Left ventricle myocardium inferior (tissue), 1 donor: ENCODE measurements at regions not wholly inside any gene's neighbourhood (a gene's known extent, or its start where the extent isn't known, plus 50 kb on each side); places are given as distances from the start of the nearest gene placed in this dataset.
"Not testable (repeated sequence)": the region's sequence is repeated elsewhere in the genome, so short reads cannot be mapped to it uniquely, and the experiment has no call there.

Experiments
- DNase-seq: peaks from one replicate; pipeline ENCODE4 v3.0.0-alpha.2; 2020
- H3K27ac ChIP-seq: fragments of 200-600 bp; replicated peaks from 2 replicates; pipeline ENCODE4 v1.8.0; 2021
- H3K27me3 ChIP-seq: fragments of 200-600 bp; 2 replicates; pipeline ENCODE4 v1.8.0; 2021; ENCODE audit warnings: low read depth
- H3K36me3 ChIP-seq: fragments of 200-600 bp; 2 replicates; pipeline ENCODE4 v1.8.0; 2021
- H3K4me1 ChIP-seq: fragments of 200-600 bp; 2 replicates; pipeline ENCODE4 v1.8.0; 2021
- H3K4me3 ChIP-seq: fragments of 200-600 bp; 2 replicates; pipeline ENCODE4 v1.8.0; 2021; ENCODE audit warnings: mild to moderate bottlenecking, moderate library complexity
- H3K9me3 ChIP-seq: fragments of 200-600 bp; replicated peaks from 2 replicates; pipeline ENCODE4 v1.8.0; 2021
- intact Hi-C: fragments of 100-400 bp; cut with micrococcal nuclease; formaldehyde crosslinking; loops from one replicate; pipeline ENCODE4 v1.11.0; 2022
- TF ChIP-seq, protein P1 (sequence below): fragments of 200-600 bp; IDR thresholded peaks from 2 replicates; pipeline ENCODE4 v1.8.0; 2021; ENCODE audit warnings: antibody characterized with exemption, mild to moderate bottlenecking, borderline replicate concordance
- donor health status: DM: no; HTN: yes; CAD: no; lungs with severe emphysema.

DNA sequence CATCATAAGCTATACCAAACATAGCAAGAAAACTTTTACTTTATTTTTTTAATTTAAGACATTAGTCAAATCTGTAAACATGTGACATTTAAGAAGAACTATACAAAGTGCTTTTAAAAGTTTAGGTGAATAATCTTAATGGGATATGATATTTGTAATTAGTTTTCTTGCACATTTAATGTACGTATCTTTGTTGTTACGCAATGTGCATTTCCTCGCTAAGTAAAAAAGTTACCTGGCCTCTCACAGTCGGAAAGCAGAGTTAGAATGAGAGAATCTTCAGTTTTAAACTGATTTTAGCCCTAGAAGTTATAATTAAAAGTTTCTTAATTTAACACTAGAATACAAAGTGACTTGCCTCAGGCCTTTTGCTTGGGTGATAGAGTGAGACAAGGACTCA, 589.8 kb downstream of the DMRTA1 start:
- Histone ChIP-seq H3K9me3 (peaks cover 30% of the 10 kb centered on the region), H3K4me3 (no peak overlapping the region), H3K36me3 (no peaks in the 10 kb centered on the region), H3K27me3 (no peaks in the 10 kb centered on the region), H3K4me1 (no peaks in the 10 kb centered on the region), H3K27ac (no peak overlapping the region)
- intact Hi-C loops, result no loop called here
- TF ChIP-seq, protein P1, sequence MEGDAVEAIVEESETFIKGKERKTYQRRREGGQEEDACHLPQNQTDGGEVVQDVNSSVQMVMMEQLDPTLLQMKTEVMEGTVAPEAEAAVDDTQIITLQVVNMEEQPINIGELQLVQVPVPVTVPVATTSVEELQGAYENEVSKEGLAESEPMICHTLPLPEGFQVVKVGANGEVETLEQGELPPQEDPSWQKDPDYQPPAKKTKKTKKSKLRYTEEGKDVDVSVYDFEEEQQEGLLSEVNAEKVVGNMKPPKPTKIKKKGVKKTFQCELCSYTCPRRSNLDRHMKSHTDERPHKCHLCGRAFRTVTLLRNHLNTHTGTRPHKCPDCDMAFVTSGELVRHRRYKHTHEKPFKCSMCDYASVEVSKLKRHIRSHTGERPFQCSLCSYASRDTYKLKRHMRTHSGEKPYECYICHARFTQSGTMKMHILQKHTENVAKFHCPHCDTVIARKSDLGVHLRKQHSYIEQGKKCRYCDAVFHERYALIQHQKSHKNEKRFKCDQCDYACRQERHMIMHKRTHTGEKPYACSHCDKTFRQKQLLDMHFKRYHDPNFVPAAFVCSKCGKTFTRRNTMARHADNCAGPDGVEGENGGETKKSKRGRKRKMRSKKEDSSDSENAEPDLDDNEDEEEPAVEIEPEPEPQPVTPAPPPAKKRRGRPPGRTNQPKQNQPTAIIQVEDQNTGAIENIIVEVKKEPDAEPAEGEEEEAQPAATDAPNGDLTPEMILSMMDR, result no peak
- DNase-seq, result no peak

DNA sequence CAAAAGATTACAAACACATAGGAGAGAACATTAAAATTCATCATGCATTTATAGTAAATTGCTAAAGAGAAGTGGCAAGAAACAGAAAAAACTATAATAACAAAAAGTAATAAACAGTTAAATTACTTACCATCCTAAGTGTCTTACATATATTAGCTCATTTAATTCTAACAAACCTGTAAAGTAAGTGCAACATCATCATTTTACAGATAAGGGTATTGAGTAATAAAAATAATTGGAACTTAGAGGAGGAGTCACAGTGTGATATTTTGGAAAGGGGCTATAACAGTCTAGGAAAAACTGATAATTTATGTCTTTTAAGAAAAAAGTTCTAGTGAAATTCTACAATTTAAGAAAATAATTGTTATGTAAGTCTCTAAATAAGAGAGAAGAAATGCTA, 592.8 kb downstream of the DMRTA1 start:
- Histone ChIP-seq H3K4me3 (no peak overlapping the region), H3K27me3 (no peaks in the 10 kb centered on the region), H3K36me3 (no peaks in the 10 kb centered on the region), H3K4me1 (no peaks in the 10 kb centered on the region), H3K9me3 (peaks cover 4% of the 10 kb centered on the region), H3K27ac (no peak overlapping the region)
- intact Hi-C loops, result no loop called here
- no peak for DNase-seq
- TF ChIP-seq, protein P1, result no peak

DNA sequence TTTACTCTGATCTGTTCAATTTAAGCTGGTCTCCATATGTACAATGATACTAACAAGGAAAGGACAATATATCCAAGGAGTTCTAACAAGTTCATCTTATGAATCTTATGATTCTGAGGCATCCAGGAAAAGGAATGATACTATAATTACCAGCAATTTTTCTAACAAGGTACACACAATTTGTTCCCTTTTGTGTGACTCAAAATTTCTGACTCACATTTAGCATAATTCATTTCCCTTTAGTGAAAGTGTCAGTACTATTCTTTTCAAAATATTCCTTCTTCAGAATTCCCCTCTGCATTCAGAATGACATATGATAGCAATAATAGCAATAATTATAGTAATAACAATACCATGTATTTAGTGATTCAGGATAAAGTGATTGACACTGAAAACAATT, 594.8 kb downstream of the DMRTA1 start:
- TF ChIP-seq, protein P1, result no peak
- intact Hi-C loops, result no loop called here

DNA sequence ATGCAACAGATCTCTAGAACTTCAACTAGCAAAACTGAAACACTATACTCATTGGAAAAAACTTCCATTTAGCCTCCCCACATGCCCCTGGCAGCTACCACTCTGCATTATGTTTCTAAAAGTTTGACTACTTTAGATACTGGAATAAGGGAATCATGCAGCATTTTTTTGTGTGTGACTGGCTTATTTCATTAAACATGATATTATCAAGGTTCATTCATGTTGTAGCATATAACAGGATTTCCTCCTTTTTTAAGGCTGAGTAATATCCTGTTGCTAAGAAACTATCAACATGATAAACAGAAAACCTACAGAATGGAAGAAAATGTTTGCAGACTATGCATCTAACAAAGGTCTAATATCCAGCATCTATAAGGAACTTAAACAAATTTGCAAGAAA, 597.9 kb downstream of the DMRTA1 start:
- Histone ChIP-seq H3K4me3 (no peak overlapping the region), H3K27me3 (no peaks in the 10 kb centered on the region), H3K9me3 (no peaks in the 10 kb centered on the region), H3K27ac (no peak overlapping the region), H3K4me1 (no peaks in the 10 kb centered on the region), H3K36me3 (no peaks in the 10 kb centered on the region)
- TF ChIP-seq, protein P1, result no peak
- intact Hi-C loops, result no loop called here
- DNase-seq, result no peak

More for the DNA sequence above, 594.8 kb downstream of the DMRTA1 start:
- H3K4me1 ChIP-seq, result no peaks in the 10 kb centered on the region
- H3K36me3 ChIP-seq, result no peaks in the 10 kb centered on the region
- DNase-seq, result no peak
- H3K27ac ChIP-seq, result no peak overlapping the region
- H3K4me3 ChIP-seq, result no peak overlapping the region
- no peaks in the 10 kb centered on the region for H3K9me3 ChIP-seq
- no peaks in the 10 kb centered on the region for H3K27me3 ChIP-seq

DNA sequence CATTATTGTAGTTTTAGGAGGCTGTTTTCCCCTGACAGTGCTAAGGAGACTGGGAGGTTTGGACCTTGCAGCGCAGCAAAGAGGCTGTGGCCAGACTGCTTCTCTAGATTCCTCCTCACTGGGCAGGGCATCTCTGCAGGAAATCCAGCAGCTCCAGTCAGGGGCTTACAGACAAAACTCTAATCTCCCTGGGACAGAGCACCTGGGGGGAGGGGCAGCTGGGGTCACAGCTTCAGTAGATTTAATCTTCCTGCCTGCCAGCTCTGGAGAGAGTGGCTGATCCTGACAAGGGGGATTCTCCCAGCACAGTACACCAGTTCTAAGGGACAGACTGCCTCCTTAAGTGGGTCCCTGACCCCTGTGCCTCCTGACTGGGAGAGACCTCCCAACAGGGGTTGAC, 599.4 kb downstream of the DMRTA1 start:
- DNase-seq, H3K4me1 ChIP-seq, H3K27ac ChIP-seq, intact Hi-C loops, H3K4me3 ChIP-seq, H3K9me3 ChIP-seq, H3K27me3 ChIP-seq, H3K36me3 ChIP-seq: not testable (repeated sequence)

DNA sequence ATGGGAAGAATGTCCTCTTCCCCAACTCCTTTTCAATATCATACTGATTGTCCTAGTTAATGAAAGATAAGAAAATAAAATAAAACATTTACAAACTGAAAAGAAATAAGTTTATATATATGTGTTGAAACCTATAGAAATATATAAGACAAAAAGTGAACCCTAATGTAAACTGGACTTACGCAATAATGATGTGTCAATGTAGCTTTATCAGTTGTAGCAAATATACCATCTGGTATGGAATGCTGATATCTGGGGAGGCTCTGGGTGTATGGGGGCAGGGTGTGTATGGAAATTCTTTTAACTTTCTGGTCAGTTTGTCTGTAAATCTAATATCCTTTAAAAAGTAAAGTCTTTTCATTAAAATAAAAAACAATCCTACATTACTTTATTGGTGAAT, 603.9 kb downstream of the DMRTA1 start:
- Histone ChIP-seq H3K4me1 (no peaks in the 10 kb centered on the region), H3K9me3 (peaks cover 21% of the 10 kb centered on the region), H3K27me3 (no peaks in the 10 kb centered on the region), H3K27ac (no peak overlapping the region), H3K4me3 (no peak overlapping the region), H3K36me3 (no peaks in the 10 kb centered on the region)
- intact Hi-C loops, result no loop called here
- TF ChIP-seq, protein P1, result no peak
- no peak for DNase-seq
